ENCODE measurements at regions not wholly inside any gene's neighbourhood (a gene's known extent, or its start where the extent isn't known, plus 50 kb on each side); places are given as distances from the start of the nearest gene placed in this dataset.

- Histone ChIP-seq H3K27ac (ENCODE audit: insufficient read depth in 1 of 2, low read depth in 1 of 2, low read length in 2 of 2, poor library complexity in 1 of 2, severe bottlenecking in 2 of 2) (no peak overlapping the region), H3K36me3 (ENCODE audit: control insufficient read depth in 4 of 4, insufficient read depth in 4 of 4, low read length in 3 of 4) (no peaks in the 10 kb centered on the region), H3K27me3 (replicated peaks in 2 of 5; ENCODE audit: control insufficient read depth in 4 of 5, insufficient read depth in 5 of 5, low read length in 4 of 5) (peaks cover 0 to 2% (median 0%) of the 10 kb centered on the region in 5 experiments), H3K9me3 (ENCODE audit: control extremely low read depth in 1 of 5, control insufficient read depth in 4 of 5, insufficient read depth in 2 of 5, low read depth in 1 of 5, low read length in 4 of 5) (no peaks in the 10 kb centered on the region), H3K4me1 (ENCODE audit: control extremely low read depth in 1 of 4, control insufficient read depth in 4 of 4, insufficient read depth in 4 of 4, low read length in 3 of 4) (no peaks in the 10 kb centered on the region), H3K4me3 (ENCODE audit: control insufficient read depth in 1 of 7, extremely low read depth in 1 of 7, insufficient read depth in 4 of 7, low read depth in 2 of 7, low read length in 6 of 7) (no peak overlapping the region)
- 82% methylated on average over 8 of the region's 9 CpGs for WGBS (ENCODE audit: insufficient coverage)
- no peak for DNase-seq
- ChIA-PET POLR2A (no interaction called here), CTCF (no interaction called here)
Observed at GRCh38 chr12:125434131-125434530, 368.9 kb downstream of the AACS start.

GRCh38 chr12:125434936-125435443 lies 369.8 kb downstream of the AACS start:
- no peak for DNase-seq
- Histone ChIP-seq H3K4me1 (ENCODE audit: control extremely low read depth in 1 of 4, control insufficient read depth in 4 of 4, insufficient read depth in 4 of 4, low read length in 3 of 4) (no peaks in the 10 kb centered on the region), H3K27ac (ENCODE audit: insufficient read depth in 1 of 2, low read depth in 1 of 2, low read length in 2 of 2, poor library complexity in 1 of 2, severe bottlenecking in 2 of 2) (no peak overlapping the region), H3K9me3 (ENCODE audit: control extremely low read depth in 1 of 5, control insufficient read depth in 4 of 5, insufficient read depth in 2 of 5, low read depth in 1 of 5, low read length in 4 of 5) (no peaks in the 10 kb centered on the region), H3K27me3 (replicated peaks in 2 of 5; ENCODE audit: control insufficient read depth in 4 of 5, insufficient read depth in 5 of 5, low read length in 4 of 5) (peaks cover 0 to 2% (median 0%) of the 10 kb centered on the region in 5 experiments), H3K4me3 (ENCODE audit: control insufficient read depth in 1 of 7, extremely low read depth in 1 of 7, insufficient read depth in 4 of 7, low read depth in 2 of 7, low read length in 6 of 7) (no peak overlapping the region), H3K36me3 (ENCODE audit: control insufficient read depth in 4 of 4, insufficient read depth in 4 of 4, low read length in 3 of 4) (no peaks in the 10 kb centered on the region)
- ChIA-PET POLR2A (no interaction called here), CTCF (no interaction called here)
- 83% methylated on average over 4 of the region's 8 CpGs for WGBS (ENCODE audit: insufficient coverage)

GRCh38 chr12:125435871-125436270 lies 370.6 kb downstream of the AACS start:
- Histone ChIP-seq H3K27me3 (replicated peaks in 2 of 5; ENCODE audit: control insufficient read depth in 4 of 5, insufficient read depth in 5 of 5, low read length in 4 of 5) (peaks cover 0 to 3% (median 0%) of the 10 kb centered on the region in 5 experiments), H3K36me3 (ENCODE audit: control insufficient read depth in 4 of 4, insufficient read depth in 4 of 4, low read length in 3 of 4) (no peaks in the 10 kb centered on the region), H3K9me3 (ENCODE audit: control extremely low read depth in 1 of 5, control insufficient read depth in 4 of 5, insufficient read depth in 2 of 5, low read depth in 1 of 5, low read length in 4 of 5) (no peaks in the 10 kb centered on the region), H3K27ac (ENCODE audit: insufficient read depth in 1 of 2, low read depth in 1 of 2, low read length in 2 of 2, poor library complexity in 1 of 2, severe bottlenecking in 2 of 2) (no peak overlapping the region), H3K4me1 (ENCODE audit: control extremely low read depth in 1 of 4, control insufficient read depth in 4 of 4, insufficient read depth in 4 of 4, low read length in 3 of 4) (no peaks in the 10 kb centered on the region), H3K4me3 (ENCODE audit: control insufficient read depth in 1 of 7, extremely low read depth in 1 of 7, insufficient read depth in 4 of 7, low read depth in 2 of 7, low read length in 6 of 7) (no peak overlapping the region)
- 88% methylated on average over 6 of the region's 7 CpGs for WGBS (ENCODE audit: insufficient coverage)
- POLR2A ChIA-PET = no interaction called here
- no peak for DNase-seq
- CTCF ChIA-PET = no interaction called here

- no peaks in the 10 kb centered on the region for H3K9me3 ChIP-seq (ENCODE audit: control extremely low read depth in 1 of 5, control insufficient read depth in 4 of 5, insufficient read depth in 2 of 5, low read depth in 1 of 5, low read length in 4 of 5)
- H3K4me3 ChIP-seq (ENCODE audit: control insufficient read depth in 1 of 7, extremely low read depth in 1 of 7, insufficient read depth in 4 of 7, low read depth in 2 of 7, low read length in 6 of 7) = no peak overlapping the region
- DNase-seq = no peak
- POLR2A ChIA-PET = no interaction called here
- 92% methylated on average over 2 of the region's 2 CpGs for WGBS (ENCODE audit: insufficient coverage)
- H3K4me1 ChIP-seq (ENCODE audit: control extremely low read depth in 1 of 4, control insufficient read depth in 4 of 4, insufficient read depth in 4 of 4, low read length in 3 of 4) = no peaks in the 10 kb centered on the region
- peaks cover 0 to 3% (median 0%) of the 10 kb centered on the region in 5 experiments for H3K27me3 ChIP-seq (replicated peaks in 2 of 5; ENCODE audit: control insufficient read depth in 4 of 5, insufficient read depth in 5 of 5, low read length in 4 of 5)
- CTCF ChIA-PET = no interaction called here
- H3K27ac ChIP-seq (ENCODE audit: insufficient read depth in 1 of 2, low read depth in 1 of 2, low read length in 2 of 2, poor library complexity in 1 of 2, severe bottlenecking in 2 of 2) = no peak overlapping the region
- H3K36me3 ChIP-seq (ENCODE audit: control insufficient read depth in 4 of 4, insufficient read depth in 4 of 4, low read length in 3 of 4) = no peaks in the 10 kb centered on the region
Observed at GRCh38 chr12:125436686-125437085, 371.5 kb downstream of the AACS start.

GRCh38 chr12:125440399-125440798 lies 375.2 kb downstream of the AACS start:
- Histone ChIP-seq H3K9me3 (ENCODE audit: control extremely low read depth in 1 of 5, control insufficient read depth in 4 of 5, insufficient read depth in 2 of 5, low read depth in 1 of 5, low read length in 4 of 5) (peaks cover 0 to 3% (median 0%) of the 10 kb centered on the region in 5 experiments), H3K27ac (ENCODE audit: insufficient read depth in 1 of 2, low read depth in 1 of 2, low read length in 2 of 2, poor library complexity in 1 of 2, severe bottlenecking in 2 of 2) (no peak overlapping the region), H3K4me3 (ENCODE audit: control insufficient read depth in 1 of 7, extremely low read depth in 1 of 7, insufficient read depth in 4 of 7, low read depth in 2 of 7, low read length in 6 of 7) (no peak overlapping the region), H3K27me3 (replicated peaks in 2 of 5; ENCODE audit: control insufficient read depth in 4 of 5, insufficient read depth in 5 of 5, low read length in 4 of 5) (peaks cover 0 to 7% (median 0%) of the 10 kb centered on the region in 5 experiments), H3K36me3 (ENCODE audit: control insufficient read depth in 4 of 4, insufficient read depth in 4 of 4, low read length in 3 of 4) (no peaks in the 10 kb centered on the region), H3K4me1 (ENCODE audit: control extremely low read depth in 1 of 4, control insufficient read depth in 4 of 4, insufficient read depth in 4 of 4, low read length in 3 of 4) (no peaks in the 10 kb centered on the region)
- CTCF ChIA-PET = no interaction called here
- 100% methylated on average over 2 of the region's 3 CpGs for WGBS (ENCODE audit: insufficient coverage)
- DNase-seq = no peak
- POLR2A ChIA-PET = no interaction called here

- Histone ChIP-seq H3K27ac (ENCODE audit: insufficient read depth in 1 of 2, low read depth in 1 of 2, low read length in 2 of 2, poor library complexity in 1 of 2, severe bottlenecking in 2 of 2) (no peak overlapping the region), H3K27me3 (replicated peaks in 2 of 5; ENCODE audit: control insufficient read depth in 4 of 5, insufficient read depth in 5 of 5, low read length in 4 of 5) (peaks cover 0 to 5% (median 0%) of the 10 kb centered on the region in 5 experiments), H3K4me1 (ENCODE audit: control extremely low read depth in 1 of 4, control insufficient read depth in 4 of 4, insufficient read depth in 4 of 4, low read length in 3 of 4) (no peaks in the 10 kb centered on the region), H3K4me3 (ENCODE audit: control insufficient read depth in 1 of 7, extremely low read depth in 1 of 7, insufficient read depth in 4 of 7, low read depth in 2 of 7, low read length in 6 of 7) (no peak overlapping the region), H3K36me3 (ENCODE audit: control insufficient read depth in 4 of 4, insufficient read depth in 4 of 4, low read length in 3 of 4) (no peaks in the 10 kb centered on the region), H3K9me3 (ENCODE audit: control extremely low read depth in 1 of 5, control insufficient read depth in 4 of 5, insufficient read depth in 2 of 5, low read depth in 1 of 5, low read length in 4 of 5) (peaks cover 0 to 5% (median 0%) of the 10 kb centered on the region in 5 experiments)
- POLR2A ChIA-PET = no interaction called here
- CTCF ChIA-PET = no interaction called here
- no CpG with 5 or more reads among the region's 1 CpG for WGBS (ENCODE audit: insufficient coverage)
- no peak for DNase-seq
Observed at GRCh38 chr12:125443341-125443740, 378.1 kb downstream of the AACS start.

- H3K4me3 ChIP-seq (ENCODE audit: control insufficient read depth in 1 of 7, extremely low read depth in 1 of 7, insufficient read depth in 4 of 7, low read depth in 2 of 7, low read length in 6 of 7) = no peak overlapping the region
- POLR2A ChIA-PET = no interaction called here
- H3K36me3 ChIP-seq (ENCODE audit: control insufficient read depth in 4 of 4, insufficient read depth in 4 of 4, low read length in 3 of 4) = no peaks in the 10 kb centered on the region
- CTCF ChIA-PET = no interaction called here
- 100% methylated on average over 1 of the region's 2 CpGs for WGBS (ENCODE audit: insufficient coverage)
- H3K9me3 ChIP-seq (ENCODE audit: control extremely low read depth in 1 of 5, control insufficient read depth in 4 of 5, insufficient read depth in 2 of 5, low read depth in 1 of 5, low read length in 4 of 5) = peaks cover 0 to 6% (median 2%) of the 10 kb centered on the region in 5 experiments
- H3K4me1 ChIP-seq (ENCODE audit: control extremely low read depth in 1 of 4, control insufficient read depth in 4 of 4, insufficient read depth in 4 of 4, low read length in 3 of 4) = no peaks in the 10 kb centered on the region
- H3K27ac ChIP-seq (ENCODE audit: insufficient read depth in 1 of 2, low read depth in 1 of 2, low read length in 2 of 2, poor library complexity in 1 of 2, severe bottlenecking in 2 of 2) = no peak overlapping the region
- peaks cover 0 to 16% (median 10%) of the 10 kb centered on the region in 5 experiments for H3K27me3 ChIP-seq (replicated peaks in 2 of 5; ENCODE audit: control insufficient read depth in 4 of 5, insufficient read depth in 5 of 5, low read length in 4 of 5)
- DNase-seq = no peak
Observed at GRCh38 chr12:125451408-125451807, 386.2 kb downstream of the AACS start.

Data from common myeloid progenitor, CD34-positive (primary cell).